Activated CD8-positive, alpha-beta T cell treated with anti-CD3 and anti-CD28 coated beads for 36 hours (primary cell): ENCODE measurements at regions not wholly inside any gene's neighbourhood (a gene's known extent, or its start where the extent isn't known, plus 50 kb on each side); places are given as distances from the start of the nearest gene placed in this dataset.

Experiments used
- ATAC-seq: fragments of 200-7000 bp; cut with Tn5 transposase; one replicate; pipeline ENCODE4 v1.10.0; 2021; ENCODE audit warnings: mild to moderate bottlenecking, moderate library complexity
- CTCF ChIA-PET: fragments of 350-600 bp; sonication (Branson Sonifier 250); formaldehyde crosslinking; loops from one replicate; lab custom pipeline; 2021; ENCODE audit warnings: antibody characterized with exemption; lab: Charles Lee
- POLR2A ChIA-PET: fragments of 350-600 bp; sonication (Branson Sonifier 250); formaldehyde crosslinking; loops from one replicate; lab custom pipeline; 2021; ENCODE audit warnings: antibody characterized with exemption; lab: Charles Lee
- DNase-seq: peaks from one replicate; pipeline ENCODE4 v3.0.0-alpha.2; 2020
- H3K27ac Mint-ChIP-seq: one replicate; pipeline ENCODE4 v1.8.0; 2021; ENCODE audit warnings: mild to moderate bottlenecking, mixed read lengths
- H3K27me3 Mint-ChIP-seq: one replicate; pipeline ENCODE4 v1.8.0; 2021; ENCODE audit warnings: mixed read lengths
- H3K36me3 Mint-ChIP-seq: one replicate; pipeline ENCODE4 v1.8.0; 2021; ENCODE audit warnings: low read depth, mixed read lengths
- H3K4me1 Mint-ChIP-seq: one replicate; pipeline ENCODE4 v1.8.0; 2021; ENCODE audit warnings: low read depth, mixed read lengths
- H3K4me3 Mint-ChIP-seq: one replicate; pipeline ENCODE4 v1.8.0; 2021; ENCODE audit warnings: mild to moderate bottlenecking, moderate library complexity, mixed read lengths
- H3K9me3 Mint-ChIP-seq: one replicate; pipeline ENCODE4 v1.8.0; 2021; ENCODE audit warnings: mixed read lengths
- intact Hi-C: fragments of 100-400 bp; cut with micrococcal nuclease; formaldehyde crosslinking; loops from one replicate; pipeline ENCODE4 v1.10.0; 2022
- TF ChIP-seq, protein P1 (sequence below): fragments of 200-600 bp; IDR thresholded peaks from one replicate; pipeline ENCODE4 v1.8.0; 2022; ENCODE audit warnings: antibody characterized with exemption, mild to moderate bottlenecking

DNA sequence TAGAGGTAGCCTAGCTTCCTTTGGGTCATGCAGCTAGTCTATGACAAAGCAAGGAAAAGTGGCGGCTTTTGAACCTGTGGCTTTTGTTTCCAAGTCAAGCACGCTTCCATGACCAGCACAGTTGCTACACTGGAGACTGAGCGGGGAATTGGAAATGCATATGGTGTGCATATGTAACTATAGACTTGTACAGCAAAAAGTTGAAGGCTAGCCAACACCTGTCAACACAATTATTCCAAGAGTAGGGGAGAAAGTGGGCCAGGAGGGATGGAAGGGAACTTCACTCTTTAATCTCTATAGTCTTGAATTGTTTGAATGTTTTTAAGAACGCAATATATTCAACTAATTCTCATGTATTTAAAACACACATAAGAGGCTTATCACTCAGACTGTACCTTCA is 218.5 kb upstream of the CADM1 start:
- ChIA-PET POLR2A (no interaction called here), CTCF (no interaction called here)
- ATAC-seq (no peak), DNase-seq (no peak)
- H3K27ac Mint-ChIP-seq = no peak overlapping the region
- TF ChIP-seq, protein P1, sequence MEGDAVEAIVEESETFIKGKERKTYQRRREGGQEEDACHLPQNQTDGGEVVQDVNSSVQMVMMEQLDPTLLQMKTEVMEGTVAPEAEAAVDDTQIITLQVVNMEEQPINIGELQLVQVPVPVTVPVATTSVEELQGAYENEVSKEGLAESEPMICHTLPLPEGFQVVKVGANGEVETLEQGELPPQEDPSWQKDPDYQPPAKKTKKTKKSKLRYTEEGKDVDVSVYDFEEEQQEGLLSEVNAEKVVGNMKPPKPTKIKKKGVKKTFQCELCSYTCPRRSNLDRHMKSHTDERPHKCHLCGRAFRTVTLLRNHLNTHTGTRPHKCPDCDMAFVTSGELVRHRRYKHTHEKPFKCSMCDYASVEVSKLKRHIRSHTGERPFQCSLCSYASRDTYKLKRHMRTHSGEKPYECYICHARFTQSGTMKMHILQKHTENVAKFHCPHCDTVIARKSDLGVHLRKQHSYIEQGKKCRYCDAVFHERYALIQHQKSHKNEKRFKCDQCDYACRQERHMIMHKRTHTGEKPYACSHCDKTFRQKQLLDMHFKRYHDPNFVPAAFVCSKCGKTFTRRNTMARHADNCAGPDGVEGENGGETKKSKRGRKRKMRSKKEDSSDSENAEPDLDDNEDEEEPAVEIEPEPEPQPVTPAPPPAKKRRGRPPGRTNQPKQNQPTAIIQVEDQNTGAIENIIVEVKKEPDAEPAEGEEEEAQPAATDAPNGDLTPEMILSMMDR = no peak
- H3K4me3 Mint-ChIP-seq = no peak overlapping the region
- H3K4me1 Mint-ChIP-seq = no peaks in the 10 kb centered on the region
- H3K9me3 Mint-ChIP-seq = no peaks in the 10 kb centered on the region
- intact Hi-C loops = no loop called here
- H3K36me3 Mint-ChIP-seq = no peaks in the 10 kb centered on the region
- H3K27me3 Mint-ChIP-seq = peaks cover 1% of the 10 kb centered on the region

DNA sequence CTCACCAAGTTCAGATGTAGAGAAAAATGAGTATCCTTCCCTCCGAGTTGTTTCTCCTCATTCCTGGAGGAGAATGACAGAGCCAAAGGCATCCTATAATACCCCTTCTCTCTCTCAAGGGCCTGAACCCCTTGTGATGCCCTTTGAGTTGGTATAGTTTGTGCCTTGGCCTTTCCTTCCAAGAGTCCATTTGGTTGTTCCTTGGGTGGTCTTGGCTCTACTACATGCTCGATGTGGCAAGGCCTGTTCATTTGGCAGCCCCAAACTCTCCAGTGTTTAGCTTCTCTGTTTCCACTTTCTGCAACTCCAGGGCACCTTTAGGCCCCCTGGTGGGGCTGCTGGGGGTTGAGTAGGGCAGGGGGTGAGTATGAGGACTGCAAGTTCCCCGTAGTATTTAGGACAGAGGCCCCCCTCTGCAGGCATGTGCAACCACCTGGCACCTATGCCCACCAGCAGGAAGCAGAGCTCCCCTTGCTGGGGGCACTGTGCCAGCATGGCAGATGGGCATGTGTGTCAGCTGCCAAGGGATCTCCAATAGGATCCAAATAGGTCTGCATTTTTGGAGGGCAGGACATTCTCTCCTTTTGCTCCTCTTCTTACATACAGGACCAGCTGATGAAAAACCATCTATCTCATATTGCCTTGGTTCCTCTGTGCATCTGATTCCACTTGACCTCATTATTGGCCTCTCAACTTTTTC is 217.2 kb upstream of the CADM1 start:
- ChIA-PET POLR2A (no interaction called here), CTCF (no interaction called here)
- Mint-ChIP-seq H3K4me3 (no peak overlapping the region), H3K27me3 (no peaks in the 10 kb centered on the region), H3K27ac (no peak overlapping the region), H3K36me3 (no peaks in the 10 kb centered on the region), H3K9me3 (no peaks in the 10 kb centered on the region), H3K4me1 (no peaks in the 10 kb centered on the region)
- DNase-seq (no peak), ATAC-seq (no peak)
- intact Hi-C loops = no loop called here
- TF ChIP-seq, protein P1 = no peak

DNA sequence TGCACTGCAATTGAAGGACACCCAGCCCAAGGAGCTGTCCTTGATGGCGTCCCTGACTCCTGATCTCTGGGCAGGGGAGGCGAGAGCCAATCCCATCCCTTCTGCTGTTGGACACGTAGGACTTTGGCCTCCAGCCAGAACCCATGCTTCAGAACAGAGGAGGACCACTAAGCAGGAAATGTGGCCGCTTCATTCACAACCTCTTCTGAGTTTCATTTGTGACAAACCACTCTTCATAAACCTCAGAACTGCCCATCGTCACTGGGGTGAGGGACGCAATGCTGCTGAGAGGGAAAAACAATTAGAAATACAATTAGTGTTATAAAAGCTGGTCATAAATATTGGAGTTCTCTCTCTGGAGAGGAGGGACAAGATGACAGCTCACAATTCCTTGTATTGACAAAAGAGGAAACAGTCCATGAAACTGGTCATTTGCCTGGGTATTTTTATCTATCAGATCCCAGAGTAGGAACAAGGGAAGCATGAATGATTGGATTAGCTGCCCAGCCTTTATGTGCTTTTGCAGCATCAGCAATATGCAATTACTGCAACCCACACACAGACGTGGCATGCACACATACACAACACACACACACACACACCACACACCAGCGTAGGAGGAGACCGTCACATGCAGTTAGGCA is 216.5 kb upstream of the CADM1 start:
- intact Hi-C loops = no loop called here
- no peak for DNase-seq
- Mint-ChIP-seq H3K27ac (no peak overlapping the region), H3K36me3 (no peaks in the 10 kb centered on the region), H3K4me1 (no peaks in the 10 kb centered on the region), H3K27me3 (no peaks in the 10 kb centered on the region), H3K9me3 (no peaks in the 10 kb centered on the region), H3K4me3 (no peak overlapping the region)
- POLR2A ChIA-PET = no interaction called here
- TF ChIP-seq, protein P1 = no peak
- ATAC-seq = no peak
- CTCF ChIA-PET = no interaction called here

DNA sequence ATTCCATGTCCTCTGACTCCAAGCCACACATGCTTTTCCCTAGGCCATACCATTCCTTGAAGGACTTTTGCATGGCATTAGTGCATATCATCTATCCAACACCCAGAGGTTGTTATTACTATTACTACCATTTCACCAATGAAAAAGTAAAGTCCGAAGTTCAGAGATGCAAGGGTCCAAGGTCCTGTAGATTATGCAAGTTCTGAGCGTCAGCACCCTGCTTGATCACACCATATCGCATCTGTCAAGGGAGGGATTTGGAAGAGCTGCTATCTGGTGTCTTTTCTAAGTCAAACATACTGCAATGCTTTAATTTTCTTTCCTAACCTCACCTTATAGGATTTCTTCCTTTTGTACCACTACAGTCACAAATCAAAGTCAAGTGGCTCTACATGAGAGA is 214.7 kb upstream of the CADM1 start:
- no peaks in the 10 kb centered on the region for H3K36me3 Mint-ChIP-seq
- intact Hi-C loops = no loop called here
- no peak for DNase-seq
- TF ChIP-seq, protein P1 = no peak
- no peaks in the 10 kb centered on the region for H3K4me1 Mint-ChIP-seq
- no peak for ATAC-seq
- no peaks in the 10 kb centered on the region for H3K27me3 Mint-ChIP-seq
- POLR2A ChIA-PET = no interaction called here
- H3K27ac Mint-ChIP-seq = no peak overlapping the region
- no peak overlapping the region for H3K4me3 Mint-ChIP-seq
- CTCF ChIA-PET = no interaction called here
- no peaks in the 10 kb centered on the region for H3K9me3 Mint-ChIP-seq

DNA sequence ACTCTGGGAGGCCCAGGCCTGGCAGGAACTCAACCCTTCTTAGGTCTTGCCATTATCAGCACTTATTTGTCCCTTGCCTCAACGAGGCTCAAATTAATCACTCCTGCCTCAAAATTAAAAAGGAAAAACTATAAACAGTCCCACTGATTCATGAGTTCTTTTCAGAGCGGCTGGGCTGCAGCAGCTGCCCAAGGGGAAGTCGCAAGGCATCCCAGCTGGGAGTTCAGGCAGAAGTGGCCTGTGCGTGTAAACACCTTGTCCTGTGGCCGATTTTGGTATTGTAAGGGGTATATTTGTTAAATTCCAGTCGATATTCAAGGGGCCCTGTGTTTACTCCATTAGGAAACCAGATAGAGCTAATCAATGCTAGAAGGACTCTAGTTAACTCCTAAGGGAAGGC is 213.9 kb upstream of the CADM1 start:
- Mint-ChIP-seq H3K4me1 (no peaks in the 10 kb centered on the region), H3K27me3 (no peaks in the 10 kb centered on the region), H3K9me3 (no peaks in the 10 kb centered on the region), H3K36me3 (no peaks in the 10 kb centered on the region), H3K27ac (no peak overlapping the region), H3K4me3 (no peak overlapping the region)
- ChIA-PET CTCF (no interaction called here), POLR2A (no interaction called here)
- no peak for ATAC-seq
- TF ChIP-seq, protein P1 = no peak
- intact Hi-C loops = no loop called here
- no peak for DNase-seq
